HEK293 (cell line): ENCODE measurements at regions not wholly inside any gene's neighbourhood (a gene's known extent, or its start where the extent isn't known, plus 50 kb on each side); places are given as distances from the start of the nearest gene placed in this dataset.

Source experiments
- CTCF ChIA-PET: fragments of 350-600 bp; formaldehyde crosslinking; extraction: SDS; loops from one replicate; lab custom pipeline; 2021; ENCODE audit warnings: antibody characterized with exemption; lab: Yijun Ruan, JAX
- POLR2A ChIA-PET: fragments of 300-600 bp; formaldehyde crosslinking; extraction: SDS; loops from one replicate; lab custom pipeline; 2020; ENCODE audit warnings: antibody characterized with exemption, inconsistent platforms; lab: Yijun Ruan, JAX
- H3K27ac ChIP-seq: fragments of 200-500 bp; sonication (Bioruptor generic); 2 replicates; pipeline ENCODE4 v1.5.1; 2014; ENCODE audit warnings: low read depth, low read length, control low read depth, inconsistent platforms; ENCODE audit errors: extremely low read depth
- H3K36me3 ChIP-seq, 2 experiments: fragments of 200-500 bp in 1 of 2; sonication (Bioruptor generic) in 1 of 2; 1 replicate in 1 of 2; 2 replicates in 1 of 2; pipeline ENCODE4 v1.5.1; 2014 to 2017; ENCODE audit warnings: inconsistent platforms in 2 of 2, low read length in 2 of 2; ENCODE audit not compliant: control insufficient read depth in 2 of 2, insufficient read depth in 1 of 2
- H3K4me1 ChIP-seq: fragments of 200-500 bp; sonication (Bioruptor generic); 2 replicates; pipeline ENCODE4 v1.5.1; 2014; ENCODE audit warnings: mild to moderate bottlenecking, low read length, inconsistent platforms; ENCODE audit not compliant: control insufficient read depth, insufficient read depth
- H3K4me3 ChIP-seq: 2 replicates; pipeline ENCODE4 v1.5.1; 2011; ENCODE audit warnings: low read depth, mild to moderate bottlenecking, control low read depth, low read length, moderate library complexity
- H3K9me3 ChIP-seq: fragments of 200-500 bp; sonication (Bioruptor generic); 2 replicates; pipeline ENCODE4 v1.5.1; 2014; ENCODE audit warnings: low read depth, low read length, inconsistent platforms; ENCODE audit not compliant: control insufficient read depth, insufficient read depth
- AEBP2 ChIP-seq: fragments of 450-650 bp; formaldehyde crosslinking; IDR thresholded peaks from 2 replicates; pipeline ENCODE4 v1.5.1; 2016; ENCODE audit warnings: missing biosample characterization, missing genetic modification characterization, borderline replicate concordance
- GLIS2 ChIP-seq: fragments of 450-650 bp; formaldehyde crosslinking; IDR thresholded peaks from 2 replicates; pipeline ENCODE4 v1.5.1; 2016; ENCODE audit warnings: missing biosample characterization, missing genetic modification characterization
- HIC1 ChIP-seq: fragments of 450-650 bp; formaldehyde crosslinking; IDR thresholded peaks from 2 replicates; pipeline ENCODE4 v1.5.1; 2016; ENCODE audit warnings: missing biosample characterization, missing genetic modification characterization
- INSM2 ChIP-seq: fragments of 450-650 bp; formaldehyde crosslinking; IDR thresholded peaks from 2 replicates; pipeline ENCODE4 v1.5.1; 2016; ENCODE audit warnings: missing biosample characterization, missing genetic modification characterization
- KLF1 ChIP-seq: fragments of 450-650 bp; formaldehyde crosslinking; IDR thresholded peaks from 2 replicates; pipeline ENCODE4 v1.5.1; 2016; ENCODE audit warnings: missing biosample characterization, missing genetic modification characterization
- KLF8 ChIP-seq: fragments of 450-650 bp; formaldehyde crosslinking; IDR thresholded peaks from 2 replicates; pipeline ENCODE4 v1.5.1; 2016; ENCODE audit warnings: missing biosample characterization, missing genetic modification characterization
- SETDB1 ChIP-seq: IDR thresholded peaks from one replicate; pipeline ENCODE4 v1.6.1; 2017; ENCODE audit warnings: mild to moderate bottlenecking, low read length, moderate library complexity, mixed read lengths; ENCODE audit not compliant: insufficient read length
- YY2 ChIP-seq: fragments of 450-650 bp; formaldehyde crosslinking; IDR thresholded peaks from 2 replicates; pipeline ENCODE4 v1.5.1; 2016; ENCODE audit warnings: missing biosample characterization, missing genetic modification characterization
- ZBTB11 ChIP-seq: fragments of 450-650 bp; formaldehyde crosslinking; conservative IDR thresholded peaks from 2 replicates; pipeline ENCODE4 v1.5.1; 2016; ENCODE audit warnings: low read depth, missing biosample characterization, missing genetic modification characterization
- ZEB2 ChIP-seq: fragments of 450-650 bp; formaldehyde crosslinking; IDR thresholded peaks from 2 replicates; pipeline ENCODE4 v1.5.1; 2016; ENCODE audit warnings: missing biosample characterization, missing genetic modification characterization
- ZFP37 ChIP-seq: fragments of 450-650 bp; formaldehyde crosslinking; IDR thresholded peaks from 2 replicates; pipeline ENCODE4 v1.5.1; 2016; ENCODE audit warnings: missing biosample characterization, missing genetic modification characterization
- ZIC2 ChIP-seq: fragments of 450-650 bp; formaldehyde crosslinking; IDR thresholded peaks from 2 replicates; pipeline ENCODE4 v1.5.1; 2016; ENCODE audit warnings: missing biosample characterization, missing genetic modification characterization
- ZNF112 ChIP-seq: fragments of 450-650 bp; formaldehyde crosslinking; IDR thresholded peaks from 2 replicates; pipeline ENCODE4 v1.5.0; 2017; ENCODE audit warnings: missing biosample characterization, missing genetic modification characterization
- ZNF114 ChIP-seq: fragments of 450-650 bp; formaldehyde crosslinking; IDR thresholded peaks from 2 replicates; pipeline ENCODE4 v1.5.0; 2017; ENCODE audit warnings: missing biosample characterization, missing genetic modification characterization
- ZNF140 ChIP-seq: fragments of 450-650 bp; formaldehyde crosslinking; IDR thresholded peaks from 2 replicates; pipeline ENCODE4 v1.5.1; 2016; ENCODE audit warnings: missing biosample characterization, missing genetic modification characterization
- ZNF274 ChIP-seq, 2 experiments: fragments of 200-500 bp in 1 of 2; fragments of 450-650 bp in 1 of 2; sonication (Bioruptor generic) in 1 of 2; formaldehyde crosslinking in 1 of 2; IDR thresholded peaks; 2 replicates each; pipeline versions ENCODE4 v1.5.1 to v1.6.1; 2014 to 2016; ENCODE audit warnings: borderline replicate concordance in 1 of 2, inconsistent platforms in 1 of 2, low read length in 1 of 2, missing biosample characterization in 1 of 2, missing genetic modification characterization in 1 of 2
- ZNF311 ChIP-seq: fragments of 450-650 bp; formaldehyde crosslinking; IDR thresholded peaks from 2 replicates; pipeline ENCODE4 v1.5.1; 2017; ENCODE audit warnings: missing biosample characterization, missing genetic modification characterization, borderline replicate concordance
- ZNF513 ChIP-seq: fragments of 450-650 bp; IDR thresholded peaks from 2 replicates; pipeline ENCODE4 v1.5.1; 2018; ENCODE audit warnings: missing biosample characterization, missing genetic modification characterization
- ZNF645 ChIP-seq: fragments of 450-650 bp; formaldehyde crosslinking; IDR thresholded peaks from 2 replicates; pipeline ENCODE4; 2016; ENCODE audit warnings: missing biosample characterization, missing genetic modification characterization
- ZNF785 ChIP-seq: fragments of 450-650 bp; formaldehyde crosslinking; IDR thresholded peaks from 2 replicates; pipeline ENCODE4 v1.5.1; 2016; ENCODE audit warnings: missing biosample characterization, missing genetic modification characterization
- ZNF830 ChIP-seq: fragments of 450-650 bp; IDR thresholded peaks from 2 replicates; pipeline ENCODE4 v1.5.0; 2018; ENCODE audit warnings: missing biosample characterization, missing genetic modification characterization, low read depth, mild to moderate bottlenecking, moderate library complexity

- Histone ChIP-seq H3K36me3 (no peaks in the 10 kb centered on the region), H3K9me3 (no peaks in the 10 kb centered on the region), H3K4me1 (no peaks in the 10 kb centered on the region), H3K4me3 (no peak overlapping the region), H3K27ac (no peak overlapping the region)
- ChIA-PET CTCF (no interaction called here), POLR2A (no interaction called here)
- TF ChIP-seq ZNF785 (tag by site-specific recombination) (no peak), ZNF140 (tag by site-specific recombination) (no peak)
Observed at GRCh38 chr14:46147452-46147851, 504.1 kb downstream of the RPL10L start.

- Histone ChIP-seq H3K4me3 (no peak overlapping the region), H3K27ac (no peak overlapping the region), H3K9me3 (no peaks in the 10 kb centered on the region), H3K36me3 (no peaks in the 10 kb centered on the region), H3K4me1 (no peaks in the 10 kb centered on the region)
- TF ChIP-seq SETDB1 (no peak), ZNF513 (tag by site-specific recombination) (no peak), ZEB2 (tag by site-specific recombination) (no peak), ZNF112 (tag by site-specific recombination) (no peak), ZFP37 (no peak), ZNF274 (IDR thresholded peaks at IDR 0.05; ENCODE audit: low read length) (no peak), ZNF274 (tag by site-specific recombination; IDR thresholded peaks at IDR 0.05; ENCODE audit: borderline replicate concordance) (no peak), ZBTB11 (tag by site-specific recombination) (no peak)
- ChIA-PET CTCF (interaction anchor here (0.6 kb wide), 1 partner anchor 75 kb away, joined by 3 read pairs; no protein-coding TSS in a partner anchor), POLR2A (no interaction called here)
Observed at GRCh38 chr14:46147024-46147423, 504.6 kb downstream of the RPL10L start.

- no peak for TF ChIP-seq YY2 (tag by site-specific recombination)
- TF ChIP-seq GLIS2 (tag by site-specific recombination): no peak
- no peak for TF ChIP-seq ZNF114 (tag by site-specific recombination)
- TF ChIP-seq KLF1: no peak
- TF ChIP-seq INSM2: no peak
- no peak for TF ChIP-seq ZNF645 (tag by site-specific recombination)
- no peak for TF ChIP-seq AEBP2 (tag by site-specific recombination)
- no peak for TF ChIP-seq KLF8 (tag by site-specific recombination)
- TF ChIP-seq ZNF830 (tag by site-specific recombination): no peak
- TF ChIP-seq HIC1 (tag by site-specific recombination): no peak
- TF ChIP-seq ZIC2 (tag by site-specific recombination): no peak
- TF ChIP-seq ZNF311: no peak
- TF ChIP-seq, all 188 proteins: peak for 0
- Histone ChIP-seq H3K9me3 (no peaks in the 10 kb centered on the region), H3K4me1 (no peaks in the 10 kb centered on the region), H3K36me3 (no peaks in the 10 kb centered on the region), H3K27ac (no peak overlapping the region), H3K4me3 (no peak overlapping the region)
- CTCF ChIA-PET: no interaction called here
- POLR2A ChIA-PET: no interaction called here
Observed at GRCh38 chr14:46140445-46140844, 511.1 kb downstream of the RPL10L start.
